Lung (tissue), 11 donors: ENCODE measurements at regions not wholly inside any gene's neighbourhood (a gene's known extent, or its start where the extent isn't known, plus 50 kb on each side); places are given as distances from the start of the nearest gene placed in this dataset.

Experiments
- ATAC-seq: fragments of 200-7000 bp; cut with Tn5 transposase; one replicate; pipeline ENCODE4 v1.9.1; 2020; ENCODE audit warnings: moderate number of reproducible peaks; ENCODE audit not compliant: insufficient read depth, low FRiP score
- DNase-seq, 3 donors: peaks; one replicate each; pipeline ENCODE4 v3.0.0-alpha.2; 2013 to 2017
- H3K27ac ChIP-seq, 2 donors: one replicate each; pipeline ENCODE4 v1.5.1; 2013; ENCODE audit warnings: mild to moderate bottlenecking in 2 of 2, moderate library complexity in 2 of 2, control low read depth in 1 of 2, inconsistent platforms in 1 of 2, low read depth in 1 of 2, low read length in 1 of 2
- H3K27me3 ChIP-seq, 3 donors: one replicate each; pipeline ENCODE4 v1.5.1; 2013; ENCODE audit warnings: low read length in 2 of 3; ENCODE audit not compliant: control insufficient read depth in 3 of 3, insufficient read depth in 3 of 3
- H3K36me3 ChIP-seq, 4 donors: one replicate each; pipeline ENCODE4 v1.5.1; 2013; ENCODE audit warnings: low read length in 4 of 4, mild to moderate bottlenecking in 1 of 4, moderate library complexity in 1 of 4; ENCODE audit not compliant: control insufficient read depth in 4 of 4, insufficient read depth in 4 of 4
- H3K4me1 ChIP-seq, 5 donors: one replicate each; pipeline ENCODE4 v1.5.1; 2013; ENCODE audit warnings: low read length in 5 of 5, mild to moderate bottlenecking in 2 of 5, moderate library complexity in 1 of 5; ENCODE audit not compliant: control insufficient read depth in 5 of 5, insufficient read depth in 5 of 5
- H3K4me3 ChIP-seq: one replicate; pipeline ENCODE4 v1.5.1; 2013; ENCODE audit warnings: mild to moderate bottlenecking, control low read depth, moderate library complexity
- H3K9ac ChIP-seq, 2 donors: one replicate each; pipeline ENCODE4 v1.5.1; 2013; ENCODE audit warnings: low read length in 2 of 2, control low read depth in 1 of 2; ENCODE audit not compliant: insufficient read depth in 1 of 2
- H3K9me3 ChIP-seq, 4 donors: one replicate each; pipeline ENCODE4 v1.5.1; 2013; ENCODE audit warnings: low read length in 3 of 4, mild to moderate bottlenecking in 1 of 4, moderate library complexity in 1 of 4; ENCODE audit not compliant: control insufficient read depth in 4 of 4, insufficient read depth in 3 of 4
- WGBS, 2 donors: extraction: QIAGEN DNeasy Blood & Tissue Kit; methylation state at CpG; one replicate each; pipeline ENCODE4 v1.1.7; 2013; 5-methylcytosine and 5-hydroxymethylcytosine counted together
- TF ChIP-seq, protein P1 (sequence below): IDR thresholded peaks from 2 replicates; pipeline ENCODE4 v1.5.1; 2012; ENCODE audit warnings: mild to moderate bottlenecking; ENCODE audit errors: control extremely low read depth, extremely low read depth
- donor health status: control.
- donor health status: control.
- donor health status: Bipolar disorder and iron deficiency.
- donor health status: healthy.
- donor health status: DM: yes; HTN: yes; CAD: no.

DNA sequence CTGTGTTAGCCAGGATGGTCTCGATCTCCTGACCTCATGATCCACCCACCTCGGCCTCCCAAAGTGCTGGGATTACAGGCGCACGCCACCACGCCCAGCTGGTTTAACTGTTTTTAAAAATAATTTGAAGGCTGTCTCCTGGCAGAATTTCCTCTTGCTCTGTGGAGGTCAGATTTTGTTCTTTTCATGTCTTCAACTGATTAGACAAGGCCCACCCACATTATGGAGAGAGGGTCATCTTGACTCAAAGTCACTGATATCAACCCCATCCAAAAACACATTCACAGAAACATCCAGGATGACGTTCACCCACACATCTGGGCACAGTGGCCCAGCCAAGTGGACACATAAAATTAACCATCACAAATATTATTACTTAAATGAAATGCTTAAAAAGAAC is 365.4 kb downstream of the DHRSX start:
- Histone ChIP-seq H3K4me3 (no peak overlapping the region), H3K9me3 (peaks cover 0 to 6% (median 4%) of the 10 kb centered on the region in 4 donors), H3K27me3 (no peaks in the 10 kb centered on the region), H3K27ac (no peak overlapping the region), H3K36me3 (no peaks in the 10 kb centered on the region), H3K9ac (no peak overlapping the region), H3K4me1 (no peaks in the 10 kb centered on the region)
- TF ChIP-seq, protein P1, sequence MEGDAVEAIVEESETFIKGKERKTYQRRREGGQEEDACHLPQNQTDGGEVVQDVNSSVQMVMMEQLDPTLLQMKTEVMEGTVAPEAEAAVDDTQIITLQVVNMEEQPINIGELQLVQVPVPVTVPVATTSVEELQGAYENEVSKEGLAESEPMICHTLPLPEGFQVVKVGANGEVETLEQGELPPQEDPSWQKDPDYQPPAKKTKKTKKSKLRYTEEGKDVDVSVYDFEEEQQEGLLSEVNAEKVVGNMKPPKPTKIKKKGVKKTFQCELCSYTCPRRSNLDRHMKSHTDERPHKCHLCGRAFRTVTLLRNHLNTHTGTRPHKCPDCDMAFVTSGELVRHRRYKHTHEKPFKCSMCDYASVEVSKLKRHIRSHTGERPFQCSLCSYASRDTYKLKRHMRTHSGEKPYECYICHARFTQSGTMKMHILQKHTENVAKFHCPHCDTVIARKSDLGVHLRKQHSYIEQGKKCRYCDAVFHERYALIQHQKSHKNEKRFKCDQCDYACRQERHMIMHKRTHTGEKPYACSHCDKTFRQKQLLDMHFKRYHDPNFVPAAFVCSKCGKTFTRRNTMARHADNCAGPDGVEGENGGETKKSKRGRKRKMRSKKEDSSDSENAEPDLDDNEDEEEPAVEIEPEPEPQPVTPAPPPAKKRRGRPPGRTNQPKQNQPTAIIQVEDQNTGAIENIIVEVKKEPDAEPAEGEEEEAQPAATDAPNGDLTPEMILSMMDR, result no peak
- no peak for DNase-seq
- 93 to 96% methylated on average over 6 of the region's 6 CpGs for WGBS, 2 donors
- no peak for ATAC-seq

DNA sequence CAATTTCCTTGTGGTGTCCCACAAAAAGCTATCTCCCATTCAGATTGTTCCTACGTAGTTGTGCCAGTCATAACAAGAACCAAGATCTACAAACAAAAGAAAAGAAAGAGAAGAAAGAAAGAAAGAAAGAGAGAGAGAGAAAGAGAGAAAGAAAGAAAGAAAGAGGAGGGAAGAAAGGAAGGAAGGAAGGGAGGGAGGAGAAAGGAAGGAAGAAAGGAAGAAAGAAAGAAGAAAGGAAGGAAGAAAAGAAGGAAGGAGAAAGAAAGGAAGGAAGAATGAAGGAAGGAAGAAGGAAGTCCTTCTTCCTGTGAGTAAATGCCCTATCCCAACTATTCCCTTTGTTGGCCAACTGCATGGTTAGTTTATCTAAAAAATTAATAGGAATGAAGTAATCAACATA is 366.0 kb downstream of the DHRSX start:
- no peak for ATAC-seq
- DNase-seq, result no peak
- WGBS, 2 donors, result 43 to 60% methylated on average over 1 of the region's 1 CpG
- Histone ChIP-seq H3K27ac (no peak overlapping the region), H3K4me1 (no peaks in the 10 kb centered on the region), H3K4me3 (no peak overlapping the region), H3K9me3 (peaks cover 0 to 4% (median 1%) of the 10 kb centered on the region in 4 donors), H3K27me3 (no peaks in the 10 kb centered on the region), H3K36me3 (no peaks in the 10 kb centered on the region), H3K9ac (no peak overlapping the region)
- TF ChIP-seq, protein P1, result no peak
